WTC11 (cell line): ENCODE measurements at regions not wholly inside any gene's neighbourhood (a gene's known extent, or its start where the extent isn't known, plus 50 kb on each side); places are given as distances from the start of the nearest gene placed in this dataset.

Experiments
- CREB1 ChIP-seq: sonication (generic); formaldehyde crosslinking; IDR thresholded peaks from 2 replicates; pipeline ENCODE4 v1.8.0; 2023; ENCODE audit warnings: mild to moderate bottlenecking, missing genetic modification reagents
- CTCF ChIP-seq: fragments of 200-600 bp; IDR thresholded peaks from 2 replicates; pipeline ENCODE4 v1.8.0; 2022; ENCODE audit warnings: antibody characterized with exemption
- HMGXB4 ChIP-seq: sonication (generic); formaldehyde crosslinking; IDR thresholded peaks from 2 replicates; pipeline ENCODE4 v1.8.1; 2023; ENCODE audit warnings: mild to moderate bottlenecking, moderate library complexity, missing genetic modification reagents
- JAZF1 ChIP-seq: fragments of 250-450 bp; sonication (Bioruptor Pico); IDR thresholded peaks from 2 replicates; pipeline ENCODE4 v1.9.0; 2021; ENCODE audit warnings: moderate library complexity, mild to moderate bottlenecking, inconsistent platforms
- JUN ChIP-seq: sonication (generic); formaldehyde crosslinking; IDR thresholded peaks from 2 replicates; pipeline ENCODE4 v1.8.0; 2023; ENCODE audit warnings: mild to moderate bottlenecking, missing genetic modification reagents
- TCF7 ChIP-seq: sonication (generic); formaldehyde crosslinking; IDR thresholded peaks from 2 replicates; pipeline ENCODE4 v1.8.0; 2022; ENCODE audit warnings: mild to moderate bottlenecking, low read depth, missing genetic modification reagents, moderate library complexity
- ZNF138 ChIP-seq: sonication (generic); formaldehyde crosslinking; conservative IDR thresholded peaks from 2 replicates; pipeline ENCODE4 v1.8.1; 2022; ENCODE audit warnings: mild to moderate bottlenecking, moderate library complexity, missing genetic modification reagents
- ZNF263 ChIP-seq: sonication (generic); formaldehyde crosslinking; IDR thresholded peaks from 2 replicates; pipeline ENCODE4 v1.8.1; 2022; ENCODE audit warnings: low read depth, mild to moderate bottlenecking, moderate library complexity, missing genetic modification reagents

- no peak for TF ChIP-seq CTCF
- no peak for TF ChIP-seq CREB1 (CRISPR knock-in tag)
- TF ChIP-seq HMGXB4 (CRISPR knock-in tag) = no peak
- TF ChIP-seq JUN (CRISPR knock-in tag) = no peak
- TF ChIP-seq TCF7 = no peak
- TF ChIP-seq JAZF1 (CRISPR knock-in tag) = no peak
- no peak for TF ChIP-seq ZNF138 (CRISPR knock-in tag)
- TF ChIP-seq ZNF263 (CRISPR knock-in tag) = no peak
Observed at GRCh38 chr20:7226156-7226555, 458.7 kb downstream of the BMP2 start.
